CD4-positive, alpha-beta memory T cell (primary cell): ENCODE measurements at regions not wholly inside any gene's neighbourhood (a gene's known extent, or its start where the extent isn't known, plus 50 kb on each side); places are given as distances from the start of the nearest gene placed in this dataset.

Experiments used
- CTCF ChIA-PET: fragments of 350-600 bp; sonication (Branson Sonifier 250); formaldehyde crosslinking; loops from one replicate; lab custom pipeline; 2021; ENCODE audit warnings: inconsistent platforms; ENCODE audit not compliant: partially characterized antibody; lab: Charles Lee
- POLR2A ChIA-PET: fragments of 350-600 bp; sonication (Branson Sonifier 250); formaldehyde crosslinking; loops from one replicate; lab custom pipeline; 2021; ENCODE audit not compliant: partially characterized antibody; lab: Charles Lee
- DNase-seq, 5 donors: peaks; one replicate each; pipeline versions ENCODE4 v3.0.0 to v3.0.0-alpha.2; 2020 to 2022; ENCODE audit warnings: mixed read lengths in 1 of 5
- H3K27ac ChIP-seq: one replicate; pipeline ENCODE4 v1.7.0; 2013; ENCODE audit warnings: low read depth, low read length
- H3K27me3 ChIP-seq: 2 replicates; pipeline ENCODE4 v1.7.0; 2013; ENCODE audit warnings: mild to moderate bottlenecking, low read length, moderate library complexity; ENCODE audit not compliant: insufficient read depth
- H3K36me3 ChIP-seq: 2 replicates; pipeline ENCODE4 v1.7.0; 2013; ENCODE audit warnings: mild to moderate bottlenecking, low read length, moderate library complexity; ENCODE audit not compliant: insufficient read depth
- H3K4me1 ChIP-seq: 2 replicates; pipeline ENCODE4 v1.7.0; 2013; ENCODE audit warnings: mild to moderate bottlenecking, low read length, moderate library complexity; ENCODE audit not compliant: insufficient read depth
- H3K4me3 ChIP-seq, 2 donors: one replicate each; pipeline ENCODE4 v1.7.0; 2013; ENCODE audit warnings: low read length in 2 of 2, mild to moderate bottlenecking in 1 of 2
- H3K9me3 ChIP-seq, 2 donors: one replicate each; pipeline ENCODE4 v1.7.0; 2013; ENCODE audit warnings: low read length in 2 of 2, control low read depth in 1 of 2; ENCODE audit not compliant: control insufficient read depth in 1 of 2
- H3K27ac Mint-ChIP-seq, 7 donors: one replicate each; pipeline ENCODE4 v1.8.0; 2020 to 2021; ENCODE audit warnings: mixed read lengths in 7 of 7, mild to moderate bottlenecking in 6 of 7, inconsistent platforms in 3 of 7, moderate library complexity in 3 of 7
- H3K27me3 Mint-ChIP-seq, 2 donors: one replicate each; pipeline ENCODE4 v1.8.0; 2020 to 2021; ENCODE audit warnings: mixed read lengths in 2 of 2
- H3K36me3 Mint-ChIP-seq, 2 donors: one replicate each; pipeline ENCODE4 v1.8.0; 2020 to 2021; ENCODE audit warnings: mixed read lengths in 2 of 2, inconsistent platforms in 1 of 2, mild to moderate bottlenecking in 1 of 2
- H3K4me1 Mint-ChIP-seq, 4 donors: one replicate each; pipeline ENCODE4 v1.8.0; 2020 to 2021; ENCODE audit warnings: mixed read lengths in 4 of 4, mild to moderate bottlenecking in 1 of 4
- H3K4me3 Mint-ChIP-seq, 8 donors: one replicate each; pipeline ENCODE4 v1.8.0; 2020 to 2021; ENCODE audit warnings: mixed read lengths in 8 of 8, mild to moderate bottlenecking in 7 of 8, moderate library complexity in 6 of 8, inconsistent platforms in 3 of 8
- H3K9me3 Mint-ChIP-seq, 8 donors: one replicate each; pipeline ENCODE4 v1.8.0; 2020 to 2021; ENCODE audit warnings: mixed read lengths in 8 of 8, mild to moderate bottlenecking in 5 of 8, inconsistent platforms in 3 of 8, moderate library complexity in 1 of 8
- intact Hi-C: fragments of 100-400 bp; cut with micrococcal nuclease; formaldehyde crosslinking; loops from one replicate; pipeline ENCODE4 v1.15.1; 2023

- CTCF ChIA-PET, result no interaction called here
- POLR2A ChIA-PET, result no interaction called here
- Histone ChIP-seq H3K27me3 (no peaks in the 10 kb centered on the region), H3K36me3 (no peaks in the 10 kb centered on the region), H3K4me3 (no peak overlapping the region), H3K4me1 (no peaks in the 10 kb centered on the region), H3K27ac (no peak overlapping the region), H3K9me3 (no peaks in the 10 kb centered on the region)
- intact Hi-C loops, result no loop called here
- H3K4me1 Mint-ChIP-seq, result no peaks in the 10 kb centered on the region
- H3K27ac Mint-ChIP-seq, result no peak overlapping the region
- no peaks in the 10 kb centered on the region for H3K36me3 Mint-ChIP-seq
- peaks cover 0 to 5% (median 3%) of the 10 kb centered on the region in 8 donors for H3K9me3 Mint-ChIP-seq
- no peak for DNase-seq
- no peaks in the 10 kb centered on the region for H3K27me3 Mint-ChIP-seq
- no peak overlapping the region for H3K4me3 Mint-ChIP-seq
Observed at GRCh38 chr9:81237565-81238231, 451.6 kb downstream of the TLE1 start.

DNA sequence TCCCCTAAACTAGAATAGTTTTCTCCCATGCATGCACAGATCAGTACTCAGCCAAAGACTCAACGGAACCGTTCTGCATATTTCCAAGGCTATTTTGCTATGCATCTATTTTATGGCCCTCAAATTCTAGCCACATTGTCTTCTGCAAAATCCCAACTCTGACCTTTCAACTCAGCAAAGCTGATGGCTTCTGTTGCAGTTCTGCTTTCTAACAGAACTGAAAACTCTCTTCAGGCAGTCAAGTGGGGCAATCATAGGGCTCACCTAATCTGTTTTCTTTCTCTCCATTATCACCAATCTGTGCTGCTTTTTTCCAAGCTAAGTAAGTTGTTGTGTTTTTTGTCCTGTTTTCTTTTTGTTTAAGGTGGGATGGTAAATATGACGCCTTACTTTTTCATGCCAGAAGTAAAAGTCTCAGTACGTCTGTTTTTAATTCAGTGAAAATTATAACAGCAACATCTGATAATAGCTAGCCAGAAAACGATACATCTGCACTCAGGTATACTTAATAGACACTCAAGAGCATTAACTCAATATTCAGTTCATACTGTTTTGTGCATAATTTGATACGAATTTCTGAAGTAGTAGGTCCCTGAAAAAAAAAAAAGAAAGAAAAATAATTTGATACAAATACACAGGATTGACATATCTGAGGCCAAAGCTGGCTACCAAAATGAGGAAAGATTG, 454.3 kb downstream of the TLE1 start:
- Mint-ChIP-seq H3K9me3 (peaks cover 0 to 5% (median 3%) of the 10 kb centered on the region in 8 donors), H3K27me3 (no peaks in the 10 kb centered on the region), H3K4me1 (no peaks in the 10 kb centered on the region), H3K27ac (no peak overlapping the region), H3K36me3 (no peaks in the 10 kb centered on the region), H3K4me3 (no peak overlapping the region)
- CTCF ChIA-PET, result interaction anchor here (0.7 kb wide), 1 partner anchor 249 kb away, joined by 3 read pairs; no protein-coding TSS in a partner anchor
- H3K27me3 ChIP-seq, result no peaks in the 10 kb centered on the region
- H3K9me3 ChIP-seq, result no peaks in the 10 kb centered on the region
- intact Hi-C loops, result no loop called here
- no peaks in the 10 kb centered on the region for H3K36me3 ChIP-seq
- DNase-seq, result no peak
- no peak overlapping the region for H3K27ac ChIP-seq
- POLR2A ChIA-PET, result no interaction called here
- H3K4me3 ChIP-seq, result no peak overlapping the region
- no peaks in the 10 kb centered on the region for H3K4me1 ChIP-seq

DNA sequence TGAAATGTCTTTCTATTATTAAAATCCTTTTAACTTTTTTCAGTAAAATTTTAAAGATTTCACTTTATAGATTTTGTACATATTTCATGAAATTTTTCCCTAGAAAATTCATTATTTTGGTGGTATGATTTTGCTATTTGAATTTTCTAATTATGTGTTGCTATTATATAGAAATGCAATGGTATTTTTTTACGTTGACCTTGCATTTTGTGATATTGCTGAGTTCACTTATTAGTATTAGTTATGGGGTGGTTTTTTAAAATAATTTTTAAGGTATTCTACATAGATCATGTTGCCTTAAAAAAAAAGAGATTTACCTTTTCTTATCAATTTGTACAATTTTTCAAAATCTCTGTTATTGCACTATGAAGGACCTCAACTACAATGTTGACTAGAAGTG, 458.3 kb downstream of the TLE1 start:
- no peaks in the 10 kb centered on the region for H3K9me3 ChIP-seq
- H3K36me3 ChIP-seq, result no peaks in the 10 kb centered on the region
- POLR2A ChIA-PET, result no interaction called here
- no peak for DNase-seq
- H3K27ac ChIP-seq, result no peak overlapping the region
- Mint-ChIP-seq H3K9me3 (peaks cover 0 to 4% (median 0%) of the 10 kb centered on the region in 8 donors), H3K36me3 (no peaks in the 10 kb centered on the region), H3K4me1 (no peaks in the 10 kb centered on the region), H3K27me3 (no peaks in the 10 kb centered on the region), H3K27ac (no peak overlapping the region), H3K4me3 (no peak overlapping the region)
- H3K27me3 ChIP-seq, result no peaks in the 10 kb centered on the region
- intact Hi-C loops, result no loop called here
- no peak overlapping the region for H3K4me3 ChIP-seq
- H3K4me1 ChIP-seq, result no peaks in the 10 kb centered on the region
- CTCF ChIA-PET, result no interaction called here

GRCh38 chr9:81227507-81228245, 461.7 kb downstream of the TLE1 start:
- no peaks in the 10 kb centered on the region for H3K36me3 Mint-ChIP-seq

GRCh38 chr9:81225596-81225995, 463.8 kb downstream of the TLE1 start:
- Histone ChIP-seq H3K9me3 (no peaks in the 10 kb centered on the region), H3K27ac (no peak overlapping the region), H3K36me3 (no peaks in the 10 kb centered on the region), H3K4me3 (no peak overlapping the region), H3K4me1 (no peaks in the 10 kb centered on the region), H3K27me3 (no peaks in the 10 kb centered on the region)
- H3K36me3 Mint-ChIP-seq, result no peaks in the 10 kb centered on the region
- no peak overlapping the region for H3K27ac Mint-ChIP-seq
- CTCF ChIA-PET, result no interaction called here
- no peak overlapping the region for H3K4me3 Mint-ChIP-seq
- intact Hi-C loops, result no loop called here
- H3K27me3 Mint-ChIP-seq, result no peaks in the 10 kb centered on the region
- peaks cover 0 to 6% (median 0%) of the 10 kb centered on the region in 8 donors for H3K9me3 Mint-ChIP-seq
- no peaks in the 10 kb centered on the region for H3K4me1 Mint-ChIP-seq
- POLR2A ChIA-PET, result no interaction called here
- DNase-seq, result no peak

More at GRCh38 chr9:81227507-81228245, 461.7 kb downstream of the TLE1 start:
- H3K4me1 ChIP-seq, result no peaks in the 10 kb centered on the region
- no peak overlapping the region for H3K4me3 Mint-ChIP-seq
- H3K9me3 ChIP-seq, result no peaks in the 10 kb centered on the region
- no peak overlapping the region for H3K4me3 ChIP-seq
- H3K27ac ChIP-seq, result no peak overlapping the region
- POLR2A ChIA-PET, result no interaction called here
- H3K9me3 Mint-ChIP-seq, result peaks cover 0 to 4% (median 0%) of the 10 kb centered on the region in 8 donors
- no peaks in the 10 kb centered on the region for H3K27me3 ChIP-seq
- intact Hi-C loops, result no loop called here
- H3K27ac Mint-ChIP-seq, result no peak overlapping the region
- no peaks in the 10 kb centered on the region for H3K4me1 Mint-ChIP-seq
- H3K27me3 Mint-ChIP-seq, result no peaks in the 10 kb centered on the region
- DNase-seq, result no peak
- CTCF ChIA-PET, result no interaction called here
- no peaks in the 10 kb centered on the region for H3K36me3 ChIP-seq

GRCh38 chr9:81224166-81225081, 464.9 kb downstream of the TLE1 start:
- Histone ChIP-seq H3K4me1 (no peaks in the 10 kb centered on the region), H3K36me3 (no peaks in the 10 kb centered on the region), H3K9me3 (no peaks in the 10 kb centered on the region), H3K27me3 (no peaks in the 10 kb centered on the region), H3K27ac (no peak overlapping the region), H3K4me3 (no peak overlapping the region)
- Mint-ChIP-seq H3K27ac (no peak overlapping the region), H3K27me3 (no peaks in the 10 kb centered on the region), H3K4me3 (no peak overlapping the region), H3K9me3 (peaks cover 0 to 6% (median 0%) of the 10 kb centered on the region in 8 donors), H3K36me3 (no peaks in the 10 kb centered on the region), H3K4me1 (no peaks in the 10 kb centered on the region)
- no peak for DNase-seq
- intact Hi-C loops, result no loop called here
- ChIA-PET CTCF (no interaction called here), POLR2A (no interaction called here)
